ENCODE measurements at regions not wholly inside any gene's neighbourhood (a gene's known extent, or its start where the extent isn't known, plus 50 kb on each side); places are given as distances from the start of the nearest gene placed in this dataset.

DNA sequence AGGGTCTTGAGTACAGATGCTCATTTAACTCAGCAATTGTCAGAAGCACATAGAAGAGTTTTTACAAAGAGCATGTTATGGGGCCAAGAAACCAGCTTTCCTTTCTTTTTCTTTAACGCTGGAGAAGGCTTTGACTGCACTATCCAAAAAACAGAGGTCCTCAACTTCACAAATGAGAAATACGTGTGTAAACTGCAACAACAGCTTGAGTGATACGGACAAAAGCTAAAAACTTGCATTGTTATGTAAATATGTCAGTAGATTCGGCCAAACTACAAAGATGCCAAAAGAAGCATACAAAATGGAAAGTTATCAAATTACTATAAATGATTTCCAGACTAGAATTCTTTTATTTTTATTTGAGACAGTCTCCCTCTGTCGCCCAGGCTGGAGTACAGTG lies 62.4 kb upstream of the C10orf90 start:
- no peak overlapping the region for H3K4me3 Mint-ChIP-seq
- TF ChIP-seq EZH2 (IDR thresholded peaks at IDR 0.05; ENCODE audit: borderline replicate concordance, insufficient read depth, low read depth, low read length, poor library complexity, severe bottlenecking) = no peak
- TF ChIP-seq, protein P1, sequence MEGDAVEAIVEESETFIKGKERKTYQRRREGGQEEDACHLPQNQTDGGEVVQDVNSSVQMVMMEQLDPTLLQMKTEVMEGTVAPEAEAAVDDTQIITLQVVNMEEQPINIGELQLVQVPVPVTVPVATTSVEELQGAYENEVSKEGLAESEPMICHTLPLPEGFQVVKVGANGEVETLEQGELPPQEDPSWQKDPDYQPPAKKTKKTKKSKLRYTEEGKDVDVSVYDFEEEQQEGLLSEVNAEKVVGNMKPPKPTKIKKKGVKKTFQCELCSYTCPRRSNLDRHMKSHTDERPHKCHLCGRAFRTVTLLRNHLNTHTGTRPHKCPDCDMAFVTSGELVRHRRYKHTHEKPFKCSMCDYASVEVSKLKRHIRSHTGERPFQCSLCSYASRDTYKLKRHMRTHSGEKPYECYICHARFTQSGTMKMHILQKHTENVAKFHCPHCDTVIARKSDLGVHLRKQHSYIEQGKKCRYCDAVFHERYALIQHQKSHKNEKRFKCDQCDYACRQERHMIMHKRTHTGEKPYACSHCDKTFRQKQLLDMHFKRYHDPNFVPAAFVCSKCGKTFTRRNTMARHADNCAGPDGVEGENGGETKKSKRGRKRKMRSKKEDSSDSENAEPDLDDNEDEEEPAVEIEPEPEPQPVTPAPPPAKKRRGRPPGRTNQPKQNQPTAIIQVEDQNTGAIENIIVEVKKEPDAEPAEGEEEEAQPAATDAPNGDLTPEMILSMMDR (IDR thresholded peaks at IDR 0.05) = no peak
- WGBS (ENCODE audit: insufficient coverage) = no CpG with 5 or more reads among the region's 5 CpGs
- Histone ChIP-seq H3K9ac (ENCODE audit: low read length) (no peak overlapping the region), H3K9me3 (ENCODE audit: control extremely low read depth in 1 of 3, control insufficient read depth in 2 of 3, insufficient read depth in 1 of 3, low read length in 2 of 3) (no peaks in the 10 kb centered on the region), H3K4me1 (ENCODE audit: control insufficient read depth in 2 of 2, insufficient read depth in 2 of 2, low read length in 2 of 2) (no peaks in the 10 kb centered on the region), H3K4me3 (ENCODE audit: control extremely low read depth in 1 of 5, extremely low read depth in 1 of 5, insufficient read depth in 1 of 5, low read depth in 2 of 5, low read length in 4 of 5) (no peak overlapping the region), H3K27me3 (replicated peaks in 1 of 4; ENCODE audit: control extremely low read depth in 1 of 4, control insufficient read depth in 3 of 4, insufficient read depth in 4 of 4, low read length in 3 of 4) (no peaks in the 10 kb centered on the region), H2AFZ (ENCODE audit: insufficient read depth, low read depth, low read length, poor library complexity, severe bottlenecking) (no peak overlapping the region), H3K4me2 (replicated peaks; ENCODE audit: low read depth, low read length, poor library complexity, severe bottlenecking) (no peak overlapping the region), H3K27ac (ENCODE audit: low read length in 2 of 2) (no peak overlapping the region), H3K36me3 (replicated peaks in 1 of 2; ENCODE audit: control extremely low read depth in 1 of 2, control insufficient read depth in 1 of 2, extremely low read depth in 1 of 2, insufficient read depth in 2 of 2, low read length in 1 of 2) (no peaks in the 10 kb centered on the region), H3K79me2 (ENCODE audit: control insufficient read depth, insufficient read depth, low read length) (no peaks in the 10 kb centered on the region), H4K20me1 (ENCODE audit: control insufficient read depth, insufficient read depth, low read length, poor library complexity, severe bottlenecking) (no peaks in the 10 kb centered on the region)
- ATAC-seq (ENCODE audit: low read depth) (no peak), DNase-seq (no peak)
- ChIA-PET CTCF (no interaction called here), POLR2A (no interaction called here)
- H3K27me3 Mint-ChIP-seq = no peaks in the 10 kb centered on the region
- no peaks in the 10 kb centered on the region for H3K9me3 Mint-ChIP-seq (ENCODE audit: insufficient read depth)
- no peaks in the 10 kb centered on the region for H3K4me1 Mint-ChIP-seq
- intact Hi-C loops (cut with micrococcal nuclease) = no loop called here
- H3K27ac Mint-ChIP-seq = no peak overlapping the region

DNA sequence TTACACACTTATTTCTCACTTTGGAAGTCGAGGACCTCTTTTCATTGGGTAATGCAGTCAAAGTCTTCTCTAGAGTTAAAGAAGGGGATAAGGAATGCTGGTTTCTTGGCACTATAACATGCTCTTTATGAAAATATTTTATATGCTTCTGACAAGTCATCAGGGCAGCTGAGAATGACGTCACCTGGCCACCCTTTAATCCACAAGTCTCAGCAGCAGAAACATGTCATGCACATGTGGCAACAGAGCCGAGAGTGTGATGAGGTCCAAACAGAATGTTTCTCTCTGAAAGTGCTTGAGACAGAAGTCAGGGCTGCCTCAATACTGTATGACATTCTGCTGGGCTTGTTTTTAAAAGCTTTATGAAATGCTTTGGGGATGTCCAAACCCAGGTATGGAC lies 63.5 kb upstream of the C10orf90 start:
- ChIA-PET CTCF (no interaction called here), POLR2A (no interaction called here)
- H3K27me3 Mint-ChIP-seq = no peaks in the 10 kb centered on the region
- Histone ChIP-seq H3K4me2 (replicated peaks; ENCODE audit: low read depth, low read length, poor library complexity, severe bottlenecking) (no peak overlapping the region), H3K79me2 (ENCODE audit: control insufficient read depth, insufficient read depth, low read length) (no peaks in the 10 kb centered on the region), H3K4me3 (ENCODE audit: control extremely low read depth in 1 of 5, extremely low read depth in 1 of 5, insufficient read depth in 1 of 5, low read depth in 2 of 5, low read length in 4 of 5) (no peak overlapping the region), H3K27me3 (replicated peaks in 1 of 4; ENCODE audit: control extremely low read depth in 1 of 4, control insufficient read depth in 3 of 4, insufficient read depth in 4 of 4, low read length in 3 of 4) (no peaks in the 10 kb centered on the region), H3K4me1 (ENCODE audit: control insufficient read depth in 2 of 2, insufficient read depth in 2 of 2, low read length in 2 of 2) (no peaks in the 10 kb centered on the region), H4K20me1 (ENCODE audit: control insufficient read depth, insufficient read depth, low read length, poor library complexity, severe bottlenecking) (no peaks in the 10 kb centered on the region), H3K36me3 (replicated peaks in 1 of 2; ENCODE audit: control extremely low read depth in 1 of 2, control insufficient read depth in 1 of 2, extremely low read depth in 1 of 2, insufficient read depth in 2 of 2, low read length in 1 of 2) (no peaks in the 10 kb centered on the region), H3K27ac (ENCODE audit: low read length in 2 of 2) (no peak overlapping the region), H3K9me3 (ENCODE audit: control extremely low read depth in 1 of 3, control insufficient read depth in 2 of 3, insufficient read depth in 1 of 3, low read length in 2 of 3) (no peaks in the 10 kb centered on the region), H3K9ac (ENCODE audit: low read length) (no peak overlapping the region), H2AFZ (ENCODE audit: insufficient read depth, low read depth, low read length, poor library complexity, severe bottlenecking) (no peak overlapping the region)
- TF ChIP-seq EZH2 (IDR thresholded peaks at IDR 0.05; ENCODE audit: borderline replicate concordance, insufficient read depth, low read depth, low read length, poor library complexity, severe bottlenecking) = no peak
- TF ChIP-seq, protein P1 (IDR thresholded peaks at IDR 0.05) = no peak
- no peaks in the 10 kb centered on the region for H3K9me3 Mint-ChIP-seq (ENCODE audit: insufficient read depth)
- intact Hi-C loops (cut with micrococcal nuclease) = no loop called here
- WGBS (ENCODE audit: insufficient coverage) = 70% methylated on average over 2 of the region's 3 CpGs
- no peak overlapping the region for H3K27ac Mint-ChIP-seq
- H3K4me1 Mint-ChIP-seq = no peaks in the 10 kb centered on the region
- DNase-seq (no peak), ATAC-seq (ENCODE audit: low read depth) (no peak)
- H3K4me3 Mint-ChIP-seq = no peak overlapping the region
